BE2C (cell line): ENCODE measurements at regions not wholly inside any gene's neighbourhood (a gene's known extent, or its start where the extent isn't known, plus 50 kb on each side); places are given as distances from the start of the nearest gene placed in this dataset.

Experiments
- DNase-seq: peaks from one replicate; pipeline ENCODE4 v3.0.0-alpha.2; 2020
- H3K27me3 ChIP-seq: fragments of 250-450 bp; sonication (Bioruptor Pico); 2 replicates; pipeline ENCODE4 v1.5.1; 2020; ENCODE audit warnings: mild to moderate bottlenecking
- H3K36me3 ChIP-seq: fragments of 250-450 bp; sonication (Bioruptor Pico); 2 replicates; pipeline ENCODE4 v1.5.1; 2020; ENCODE audit warnings: mild to moderate bottlenecking
- H3K4me1 ChIP-seq: fragments of 250-450 bp; sonication (Bioruptor Pico); 2 replicates; pipeline ENCODE4 v1.5.1; 2020
- H3K4me3 ChIP-seq: 2 replicates; pipeline ENCODE4 v1.5.1; 2011; ENCODE audit warnings: low read depth, low read length
- H3K9me3 ChIP-seq: fragments of 250-450 bp; sonication (Bioruptor Pico); 2 replicates; pipeline ENCODE4 v1.5.1; 2020
- CTCF ChIP-seq: IDR thresholded peaks from 2 replicates; pipeline ENCODE4 v1.5.1; 2012; ENCODE audit warnings: mild to moderate bottlenecking, low read depth, low read length

- no peak for DNase-seq
- Histone ChIP-seq H3K36me3 (no peaks in the 10 kb centered on the region), H3K9me3 (no peaks in the 10 kb centered on the region), H3K27me3 (no peaks in the 10 kb centered on the region), H3K4me3 (no peak overlapping the region), H3K4me1 (no peaks in the 10 kb centered on the region)
- TF ChIP-seq CTCF, result no peak
Measured at GRCh38 chr4:175033162-175033561, 115.0 kb downstream of the ADAM29 start.

GRCh38 chr4:175034007-175034406, 115.8 kb downstream of the ADAM29 start:
- no peaks in the 10 kb centered on the region for H3K9me3 ChIP-seq
- no peak for DNase-seq
- H3K4me3 ChIP-seq, result no peak overlapping the region
- no peaks in the 10 kb centered on the region for H3K27me3 ChIP-seq
- no peaks in the 10 kb centered on the region for H3K36me3 ChIP-seq
- no peaks in the 10 kb centered on the region for H3K4me1 ChIP-seq
- TF ChIP-seq CTCF, result no peak

- TF ChIP-seq CTCF, result no peak
- no peaks in the 10 kb centered on the region for H3K36me3 ChIP-seq
- DNase-seq, result no peak
- no peaks in the 10 kb centered on the region for H3K9me3 ChIP-seq
- H3K4me3 ChIP-seq, result no peak overlapping the region
- no peaks in the 10 kb centered on the region for H3K4me1 ChIP-seq
- H3K27me3 ChIP-seq, result no peaks in the 10 kb centered on the region
Measured at GRCh38 chr4:175034986-175035705, 117.0 kb downstream of the ADAM29 start.

GRCh38 chr4:175035905-175036304, 117.7 kb downstream of the ADAM29 start:
- Histone ChIP-seq H3K9me3 (no peaks in the 10 kb centered on the region), H3K27me3 (no peaks in the 10 kb centered on the region), H3K4me1 (no peaks in the 10 kb centered on the region), H3K4me3 (no peak overlapping the region), H3K36me3 (no peaks in the 10 kb centered on the region)
- no peak for TF ChIP-seq CTCF
- DNase-seq, result no peak

- Histone ChIP-seq H3K36me3 (no peaks in the 10 kb centered on the region), H3K9me3 (no peaks in the 10 kb centered on the region), H3K4me3 (no peak overlapping the region), H3K4me1 (no peaks in the 10 kb centered on the region), H3K27me3 (no peaks in the 10 kb centered on the region)
- TF ChIP-seq CTCF, result no peak
- DNase-seq, result no peak
Measured at GRCh38 chr4:175048111-175048784, 130.1 kb downstream of the ADAM29 start.

- no peaks in the 10 kb centered on the region for H3K4me1 ChIP-seq
- DNase-seq, result no peak
- H3K4me3 ChIP-seq, result no peak overlapping the region
- no peak for TF ChIP-seq CTCF
- no peaks in the 10 kb centered on the region for H3K36me3 ChIP-seq
- H3K9me3 ChIP-seq, result no peaks in the 10 kb centered on the region
- H3K27me3 ChIP-seq, result no peaks in the 10 kb centered on the region
Measured at GRCh38 chr4:175048906-175049305, 130.7 kb downstream of the ADAM29 start.
